ENCODE measurements at regions not wholly inside any gene's neighbourhood (a gene's known extent, or its start where the extent isn't known, plus 50 kb on each side); places are given as distances from the start of the nearest gene placed in this dataset.
"Not testable (repeated sequence)": the region's sequence is repeated elsewhere in the genome, so short reads cannot be mapped to it uniquely, and the experiment has no call there.

GRCh38 chr7:34357068-34357467 lies 300.9 kb upstream of the NPSR1 start:
- intact Hi-C loops (cut with micrococcal nuclease): no loop called here
- no peak for DNase-seq (ENCODE audit: low read depth, low spot score)
- Histone ChIP-seq H3K9ac (ENCODE audit: low read length) (no peak overlapping the region), H4K20me1 (ENCODE audit: insufficient read depth) (no peaks in the 10 kb centered on the region), H3K4me3 (replicated peaks in 1 of 2; ENCODE audit: low read depth in 1 of 2, low read length in 2 of 2) (no peak overlapping the region), H3K27me3 (ENCODE audit: insufficient read depth, low read length) (no peaks in the 10 kb centered on the region), H3K4me1 (ENCODE audit: control insufficient read depth in 1 of 2, insufficient read depth in 2 of 2, low read length in 2 of 2) (peaks cover 0 to 3% of the 10 kb centered on the region in 2 experiments; a peak in 1 of 4 replicates), H3K9me2 (ENCODE audit: insufficient read depth) (no peaks in the 10 kb centered on the region), H3K36me3 (ENCODE audit: control insufficient read depth in 1 of 2, insufficient read depth in 2 of 2, low read length in 2 of 2) (no peaks in the 10 kb centered on the region), H3K27ac (ENCODE audit: low read depth, low read length) (no peak overlapping the region), H3K9me3 (ENCODE audit: control insufficient read depth in 1 of 2, insufficient read depth in 1 of 2, low read depth in 1 of 2, low read length in 2 of 2) (no peaks in the 10 kb centered on the region), H3K79me2 (ENCODE audit: insufficient read depth, low read length) (no peaks in the 10 kb centered on the region), H2AFZ (ENCODE audit: low read depth, low read length, poor library complexity, severe bottlenecking) (no peak overlapping the region), H3K4me2 (ENCODE audit: low read length) (no peak overlapping the region)
- no peak for ATAC-seq
- POLR2A ChIA-PET: no interaction called here
- TF ChIP-seq TCF7L2 (IDR thresholded peaks at IDR 0.05; ENCODE audit: borderline replicate concordance, extremely low read depth, insufficient read depth, insufficient read length) (no peak), ZBTB33 (IDR thresholded peaks at IDR 0.05; ENCODE audit: extremely low read depth, insufficient replicate concordance, low read length) (no peak), FOSL1 (IDR thresholded peaks at IDR 0.05; ENCODE audit: low read depth) (no peak), EZH2phosphoT487 (IDR thresholded peaks at IDR 0.05; ENCODE audit: borderline replicate concordance) (no peak), SIN3A (IDR thresholded peaks at IDR 0.05; ENCODE audit: low read depth) (no peak), SRF (IDR thresholded peaks at IDR 0.05; ENCODE audit: low read depth) (no peak), EZH2 (IDR thresholded peaks at IDR 0.05) (no peak)
- RAD21 ChIA-PET (ENCODE audit: low non-redundant PET in 1 of 2, low total read pairs in 2 of 2, uncharacterized antibody in 2 of 2, unreplicated experiment in 2 of 2): no interaction called here
- CTCF ChIA-PET: no interaction called here
- BruUV-seq (replicated peaks): no TSS peak

GRCh38 chr7:34357946-34358345 lies 300.1 kb upstream of the NPSR1 start:
- Histone ChIP-seq H3K9me2 (ENCODE audit: insufficient read depth) (no peaks in the 10 kb centered on the region), H3K9me3 (ENCODE audit: control insufficient read depth in 1 of 2, insufficient read depth in 1 of 2, low read depth in 1 of 2, low read length in 2 of 2) (no peaks in the 10 kb centered on the region), H3K9ac (ENCODE audit: low read length) (no peak overlapping the region), H3K4me3 (replicated peaks in 1 of 2; ENCODE audit: low read depth in 1 of 2, low read length in 2 of 2) (no peak overlapping the region), H3K79me2 (ENCODE audit: insufficient read depth, low read length) (no peaks in the 10 kb centered on the region), H2AFZ (ENCODE audit: low read depth, low read length, poor library complexity, severe bottlenecking) (no peak overlapping the region), H4K20me1 (ENCODE audit: insufficient read depth) (no peaks in the 10 kb centered on the region), H3K27me3 (ENCODE audit: insufficient read depth, low read length) (no peaks in the 10 kb centered on the region), H3K4me1 (ENCODE audit: control insufficient read depth in 1 of 2, insufficient read depth in 2 of 2, low read length in 2 of 2) (peaks cover 0 to 3% of the 10 kb centered on the region in 2 experiments; a peak in 1 of 4 replicates), H3K36me3 (ENCODE audit: control insufficient read depth in 1 of 2, insufficient read depth in 2 of 2, low read length in 2 of 2) (no peaks in the 10 kb centered on the region), H3K4me2 (ENCODE audit: low read length) (no peak overlapping the region), H3K27ac (ENCODE audit: low read depth, low read length) (no peak overlapping the region)
- no peak for TF ChIP-seq SP1 (IDR thresholded peaks at IDR 0.05; ENCODE audit: low read depth)
- no peak for TF ChIP-seq ZNF274 (IDR thresholded peaks at IDR 0.05; ENCODE audit: low read depth, low read length)
- no peak for TF ChIP-seq ELF1 (IDR thresholded peaks at IDR 0.05; ENCODE audit: borderline replicate concordance, low read depth)
- ATAC-seq (no peak), DNase-seq (ENCODE audit: low read depth, low spot score) (no peak)
- ChIA-PET CTCF (no interaction called here), POLR2A (no interaction called here), RAD21 (ENCODE audit: low non-redundant PET in 1 of 2, low total read pairs in 2 of 2, uncharacterized antibody in 2 of 2, unreplicated experiment in 2 of 2) (no interaction called here)
- intact Hi-C loops (cut with micrococcal nuclease): no loop called here
- no TSS peak for BruUV-seq (replicated peaks)

- POLR2A ChIA-PET; H3K4me1 ChIP-seq (ENCODE audit: control insufficient read depth in 1 of 2, insufficient read depth in 2 of 2, low read length in 2 of 2); BruUV-seq (replicated peaks); H3K27me3 ChIP-seq (ENCODE audit: insufficient read depth, low read length); DNase-seq (ENCODE audit: low read depth, low spot score); H3K9ac ChIP-seq (ENCODE audit: low read length); CTCF ChIA-PET; ATAC-seq; H3K4me2 ChIP-seq (ENCODE audit: low read length); H3K79me2 ChIP-seq (ENCODE audit: insufficient read depth, low read length); H3K9me3 ChIP-seq (ENCODE audit: control insufficient read depth in 1 of 2, insufficient read depth in 1 of 2, low read depth in 1 of 2, low read length in 2 of 2); H4K20me1 ChIP-seq (ENCODE audit: insufficient read depth); RAD21 ChIA-PET (ENCODE audit: low non-redundant PET in 1 of 2, low total read pairs in 2 of 2, uncharacterized antibody in 2 of 2, unreplicated experiment in 2 of 2); H3K4me3 ChIP-seq (replicated peaks in 1 of 2; ENCODE audit: low read depth in 1 of 2, low read length in 2 of 2); H3K36me3 ChIP-seq (ENCODE audit: control insufficient read depth in 1 of 2, insufficient read depth in 2 of 2, low read length in 2 of 2); H3K27ac ChIP-seq (ENCODE audit: low read depth, low read length); H2AFZ ChIP-seq (ENCODE audit: low read depth, low read length, poor library complexity, severe bottlenecking); H3K9me2 ChIP-seq (ENCODE audit: insufficient read depth); intact Hi-C loops (cut with micrococcal nuclease): not testable (repeated sequence)
Measured at GRCh38 chr7:34358578-34358977, 299.4 kb upstream of the NPSR1 start.
